ENCODE measurements at regions not wholly inside any gene's neighbourhood (a gene's known extent, or its start where the extent isn't known, plus 50 kb on each side); places are given as distances from the start of the nearest gene placed in this dataset.

DNA sequence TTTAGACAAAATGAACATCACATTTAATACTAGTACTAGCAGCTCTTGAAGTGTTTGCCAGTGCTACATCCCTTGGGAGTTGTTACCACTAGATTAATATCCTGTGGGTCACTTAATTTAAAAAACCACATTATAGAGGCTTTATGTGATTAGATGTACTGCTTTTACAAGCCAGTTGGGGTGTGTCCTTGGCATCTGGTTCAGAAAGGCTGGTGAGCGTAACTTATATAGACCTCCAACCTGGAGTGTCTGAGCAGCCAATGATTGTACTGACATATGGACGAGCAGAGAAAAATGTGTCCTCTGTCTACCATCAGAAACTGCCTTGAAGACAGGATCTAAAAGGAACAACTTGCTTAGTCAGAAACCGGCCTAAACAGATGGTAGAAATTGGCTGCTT lies 306.2 kb upstream of the ATP11B start:
- Mint-ChIP-seq H3K9me3 (no peaks in the 10 kb centered on the region), H3K4me3 (no peak overlapping the region), H3K4me1 (no peaks in the 10 kb centered on the region), H3K27me3 (peaks cover 0 to 3% of the 10 kb centered on the region in 2 donors), H3K36me3 (no peaks in the 10 kb centered on the region), H3K27ac (no peak overlapping the region)
- no peak overlapping the region for H3K27ac ChIP-seq (ENCODE audit: low read length)
- WGBS (ENCODE audit: insufficient coverage), result 81% methylated on average over 2 of the region's 3 CpGs
- ATAC-seq (replicated peaks in 1 of 4), result no peak
- H3K9me3 ChIP-seq, result no peaks in the 10 kb centered on the region
- CTCF ChIA-PET, result no interaction called here
- H3K4me1 ChIP-seq (ENCODE audit: control insufficient read depth in 1 of 2, extremely low read depth in 1 of 2, insufficient read depth in 2 of 2, low read length in 2 of 2), result no peaks in the 10 kb centered on the region
- no peaks in the 10 kb centered on the region for H3K36me3 ChIP-seq (ENCODE audit: control insufficient read depth in 2 of 2, extremely low read depth in 1 of 2, insufficient read depth in 1 of 2, low read length in 1 of 2)
- no peak for DNase-seq
- POLR2A ChIA-PET, result no interaction called here
- H3K4me3 ChIP-seq (ENCODE audit: control insufficient read depth in 1 of 2, extremely low read depth in 1 of 2, low read length in 1 of 2), result no peak overlapping the region
- no peaks in the 10 kb centered on the region for H3K27me3 ChIP-seq (replicated peaks in 1 of 2; ENCODE audit: control insufficient read depth in 2 of 2, extremely low read depth in 1 of 2, insufficient read depth in 2 of 2, low read length in 1 of 2)

DNA sequence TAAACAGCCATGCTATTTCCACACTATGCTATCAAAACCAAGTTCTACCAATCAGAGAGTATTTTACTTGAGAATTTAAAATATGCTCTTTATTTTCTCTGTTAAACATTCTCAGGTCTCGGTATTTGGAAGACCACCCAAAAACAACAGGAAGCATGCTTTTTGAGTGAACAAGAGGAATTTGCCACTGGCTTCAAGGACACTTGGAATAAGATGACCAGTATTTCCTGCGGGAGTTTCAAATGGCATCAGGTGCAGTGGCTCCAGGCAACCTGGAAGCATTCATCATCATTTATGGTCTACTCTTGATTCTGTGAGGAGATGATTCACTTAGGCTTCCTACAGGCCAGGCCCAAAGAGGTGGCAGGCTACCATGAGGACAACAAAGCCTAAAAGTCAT lies 305.7 kb upstream of the ATP11B start:
- Histone ChIP-seq H3K4me3 (ENCODE audit: control insufficient read depth in 1 of 2, extremely low read depth in 1 of 2, low read length in 1 of 2) (no peak overlapping the region), H3K9me3 (no peaks in the 10 kb centered on the region), H3K4me1 (ENCODE audit: control insufficient read depth in 1 of 2, extremely low read depth in 1 of 2, insufficient read depth in 2 of 2, low read length in 2 of 2) (no peaks in the 10 kb centered on the region), H3K27me3 (replicated peaks in 1 of 2; ENCODE audit: control insufficient read depth in 2 of 2, extremely low read depth in 1 of 2, insufficient read depth in 2 of 2, low read length in 1 of 2) (no peaks in the 10 kb centered on the region), H3K27ac (ENCODE audit: low read length) (no peak overlapping the region), H3K36me3 (ENCODE audit: control insufficient read depth in 2 of 2, extremely low read depth in 1 of 2, insufficient read depth in 1 of 2, low read length in 1 of 2) (no peaks in the 10 kb centered on the region)
- Mint-ChIP-seq H3K27me3 (peaks cover 0 to 3% of the 10 kb centered on the region in 2 donors), H3K4me3 (no peak overlapping the region), H3K4me1 (no peaks in the 10 kb centered on the region), H3K36me3 (no peaks in the 10 kb centered on the region), H3K27ac (no peak overlapping the region), H3K9me3 (no peaks in the 10 kb centered on the region)
- ATAC-seq (replicated peaks in 1 of 4) (no peak), DNase-seq (no peak)
- POLR2A ChIA-PET, result no interaction called here
- CTCF ChIA-PET, result no interaction called here
- WGBS (ENCODE audit: insufficient coverage), result no CpG with 5 or more reads among the region's 2 CpGs

DNA sequence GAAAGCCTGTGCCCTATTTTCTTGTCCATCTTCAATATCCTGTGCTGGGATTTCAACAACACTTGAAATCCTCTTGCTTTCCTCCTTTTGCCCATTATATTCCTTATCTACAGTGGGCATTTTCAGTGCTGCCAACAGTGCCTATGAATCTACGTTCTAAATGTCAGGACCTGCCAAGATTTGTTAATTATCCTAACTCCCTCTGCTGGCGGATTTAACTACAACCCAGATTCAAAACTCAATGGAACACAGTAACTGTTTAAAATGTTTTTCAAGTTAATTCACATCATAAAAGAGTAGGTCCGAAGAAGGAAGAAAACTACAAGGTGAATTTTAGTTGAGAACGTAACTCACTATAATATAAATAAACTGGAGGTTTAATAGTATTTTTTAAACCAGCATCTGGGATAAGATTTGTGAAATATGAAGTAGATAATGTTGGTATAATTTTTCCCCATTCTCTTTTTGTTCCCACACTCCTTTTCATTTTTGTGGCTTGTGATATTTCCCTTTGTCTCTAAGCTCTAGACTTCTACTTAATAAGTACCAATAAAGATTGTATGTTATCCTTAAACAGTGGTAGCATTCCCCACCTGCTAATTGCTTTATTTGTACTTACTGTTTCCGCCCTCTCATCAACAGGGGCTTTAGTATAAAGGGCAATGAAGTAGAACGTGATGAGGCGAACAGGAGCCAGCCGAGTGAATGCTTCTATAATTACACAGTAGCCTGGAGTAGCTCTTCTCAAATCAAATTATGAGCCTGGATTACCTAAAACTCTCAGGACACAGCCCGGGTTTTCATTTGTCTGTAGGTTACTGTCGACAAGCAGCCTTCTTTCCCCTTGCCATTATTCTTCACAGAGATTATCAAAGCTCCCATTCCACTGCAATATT lies 302.5 kb upstream of the ATP11B start:
- H3K27me3 ChIP-seq (replicated peaks in 1 of 2; ENCODE audit: control insufficient read depth in 2 of 2, extremely low read depth in 1 of 2, insufficient read depth in 2 of 2, low read length in 1 of 2), result no peaks in the 10 kb centered on the region
- ATAC-seq (replicated peaks in 1 of 4) (no peak), DNase-seq (no peak)
- ChIA-PET CTCF (no interaction called here), POLR2A (interaction anchor here in 1 of 2 donors (0.6 kb wide), 1 partner anchor 17 kb away, joined by 16 read pairs; no protein-coding TSS in a partner anchor)
- no peaks in the 10 kb centered on the region for H3K9me3 Mint-ChIP-seq
- no peak overlapping the region for H3K27ac ChIP-seq (ENCODE audit: low read length)
- no peaks in the 10 kb centered on the region for H3K4me1 Mint-ChIP-seq
- H3K4me3 Mint-ChIP-seq, result no peak overlapping the region
- no peaks in the 10 kb centered on the region for H3K36me3 ChIP-seq (ENCODE audit: control insufficient read depth in 2 of 2, extremely low read depth in 1 of 2, insufficient read depth in 1 of 2, low read length in 1 of 2)
- H3K36me3 Mint-ChIP-seq, result no peaks in the 10 kb centered on the region
- H3K27ac Mint-ChIP-seq, result no peak overlapping the region
- H3K9me3 ChIP-seq, result no peaks in the 10 kb centered on the region
- WGBS (ENCODE audit: insufficient coverage), result 50% methylated on average over 2 of the region's 10 CpGs
- H3K4me3 ChIP-seq (ENCODE audit: control insufficient read depth in 1 of 2, extremely low read depth in 1 of 2, low read length in 1 of 2), result no peak overlapping the region
- H3K4me1 ChIP-seq (ENCODE audit: control insufficient read depth in 1 of 2, extremely low read depth in 1 of 2, insufficient read depth in 2 of 2, low read length in 2 of 2), result no peaks in the 10 kb centered on the region
- H3K27me3 Mint-ChIP-seq, result no peaks in the 10 kb centered on the region

DNA sequence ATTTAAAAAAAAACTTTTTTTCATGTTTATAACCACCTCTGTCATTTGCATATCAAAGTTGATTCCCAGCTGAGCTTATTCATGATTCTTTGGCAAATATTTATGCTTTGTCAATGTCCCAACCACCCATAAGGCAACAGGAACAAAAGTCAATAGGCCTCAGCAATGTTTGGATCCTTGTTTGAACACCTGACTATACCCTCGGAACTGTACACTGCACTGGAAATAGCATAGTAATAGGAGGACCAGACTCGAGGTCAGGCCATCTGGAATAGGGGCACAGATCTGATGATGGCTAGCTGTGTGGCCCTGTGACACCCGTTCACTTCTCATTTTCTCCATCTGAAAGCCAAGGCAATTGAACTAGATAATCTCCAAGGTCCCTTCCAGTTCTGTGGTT lies 301.7 kb upstream of the ATP11B start:
- Histone ChIP-seq H3K4me1 (ENCODE audit: control insufficient read depth in 1 of 2, extremely low read depth in 1 of 2, insufficient read depth in 2 of 2, low read length in 2 of 2) (no peaks in the 10 kb centered on the region), H3K4me3 (ENCODE audit: control insufficient read depth in 1 of 2, extremely low read depth in 1 of 2, low read length in 1 of 2) (no peak overlapping the region), H3K9me3 (no peaks in the 10 kb centered on the region), H3K27ac (ENCODE audit: low read length) (no peak overlapping the region), H3K27me3 (replicated peaks in 1 of 2; ENCODE audit: control insufficient read depth in 2 of 2, extremely low read depth in 1 of 2, insufficient read depth in 2 of 2, low read length in 1 of 2) (no peaks in the 10 kb centered on the region), H3K36me3 (ENCODE audit: control insufficient read depth in 2 of 2, extremely low read depth in 1 of 2, insufficient read depth in 1 of 2, low read length in 1 of 2) (no peaks in the 10 kb centered on the region)
- Mint-ChIP-seq H3K4me1 (no peaks in the 10 kb centered on the region), H3K4me3 (no peak overlapping the region), H3K36me3 (no peaks in the 10 kb centered on the region), H3K9me3 (no peaks in the 10 kb centered on the region), H3K27me3 (no peaks in the 10 kb centered on the region), H3K27ac (no peak overlapping the region)
- DNase-seq (no peak), ATAC-seq (replicated peaks in 1 of 4) (no peak)
- 72% methylated on average over 2 of the region's 3 CpGs for WGBS (ENCODE audit: insufficient coverage)
- POLR2A ChIA-PET, result interaction anchor here in 1 of 2 donors (0.6 kb wide), 2 partner anchors 18 to 1617 kb away, joined by 8 to 16 read pairs; no protein-coding TSS in a partner anchor
- CTCF ChIA-PET, result no interaction called here

DNA sequence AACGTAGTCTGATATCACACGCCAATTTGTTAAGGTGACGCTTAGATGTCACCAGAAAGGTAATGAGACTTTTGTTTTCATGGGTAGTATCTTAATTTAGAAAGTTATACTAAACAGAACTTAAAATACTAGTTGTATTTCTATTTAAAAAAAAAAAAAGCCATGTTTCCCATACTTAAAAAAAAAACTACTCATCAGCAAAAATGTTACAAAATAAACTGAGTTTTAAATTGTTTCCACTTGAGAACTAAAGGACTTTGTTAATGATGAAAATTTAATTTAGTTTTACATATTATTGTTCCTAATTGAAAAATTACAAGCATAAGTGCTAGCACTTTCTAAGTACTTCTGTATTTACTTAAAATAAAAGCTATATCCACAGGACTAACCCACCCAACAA lies 300.8 kb upstream of the ATP11B start:
- Mint-ChIP-seq H3K4me3 (no peak overlapping the region), H3K27me3 (no peaks in the 10 kb centered on the region), H3K4me1 (no peaks in the 10 kb centered on the region), H3K36me3 (no peaks in the 10 kb centered on the region), H3K27ac (no peak overlapping the region), H3K9me3 (no peaks in the 10 kb centered on the region)
- H3K36me3 ChIP-seq (ENCODE audit: control insufficient read depth in 2 of 2, extremely low read depth in 1 of 2, insufficient read depth in 1 of 2, low read length in 1 of 2), result no peaks in the 10 kb centered on the region
- H3K4me3 ChIP-seq (ENCODE audit: control insufficient read depth in 1 of 2, extremely low read depth in 1 of 2, low read length in 1 of 2), result no peak overlapping the region
- H3K9me3 ChIP-seq, result no peaks in the 10 kb centered on the region
- no peak for ATAC-seq (replicated peaks in 1 of 4)
- CTCF ChIA-PET, result no interaction called here
- no CpG with 5 or more reads among the region's 3 CpGs for WGBS (ENCODE audit: insufficient coverage)
- no peak for DNase-seq
- H3K4me1 ChIP-seq (ENCODE audit: control insufficient read depth in 1 of 2, extremely low read depth in 1 of 2, insufficient read depth in 2 of 2, low read length in 2 of 2), result no peaks in the 10 kb centered on the region
- H3K27me3 ChIP-seq (replicated peaks in 1 of 2; ENCODE audit: control insufficient read depth in 2 of 2, extremely low read depth in 1 of 2, insufficient read depth in 2 of 2, low read length in 1 of 2), result no peaks in the 10 kb centered on the region
- POLR2A ChIA-PET, result no interaction called here
- no peak overlapping the region for H3K27ac ChIP-seq (ENCODE audit: low read length)

DNA sequence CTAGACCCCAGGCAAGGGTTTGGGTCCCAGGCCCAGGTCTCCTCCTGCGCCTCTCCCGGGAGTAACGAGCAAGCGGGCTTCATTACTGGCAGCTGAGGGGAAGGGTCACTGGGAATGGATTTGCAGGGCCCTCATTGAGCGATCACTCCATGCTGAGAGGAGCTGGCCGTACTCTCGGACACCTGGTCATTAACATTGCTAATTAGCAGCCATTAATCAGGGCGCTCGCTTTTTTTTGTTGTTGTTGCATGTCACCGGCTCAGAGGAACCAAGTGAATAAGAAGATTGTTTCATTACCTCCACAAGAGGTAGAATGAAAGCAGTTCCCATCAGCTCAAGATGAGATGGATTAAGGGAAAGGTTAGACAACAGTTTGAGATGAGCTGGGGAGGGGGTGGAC lies 293.0 kb upstream of the ATP11B start:
- Mint-ChIP-seq H3K4me1 (no peaks in the 10 kb centered on the region), H3K27me3 (peaks cover 0 to under 1% of the 10 kb centered on the region in 2 donors), H3K27ac (no peak overlapping the region), H3K36me3 (no peaks in the 10 kb centered on the region), H3K4me3 (no peak overlapping the region), H3K9me3 (no peaks in the 10 kb centered on the region)
- peaks cover 0 to under 1% of the 10 kb centered on the region in 2 experiments for H3K27me3 ChIP-seq (replicated peaks in 1 of 2; ENCODE audit: control insufficient read depth in 2 of 2, extremely low read depth in 1 of 2, insufficient read depth in 2 of 2, low read length in 1 of 2)
- H3K36me3 ChIP-seq (ENCODE audit: control insufficient read depth in 2 of 2, extremely low read depth in 1 of 2, insufficient read depth in 1 of 2, low read length in 1 of 2), result no peaks in the 10 kb centered on the region
- no peak overlapping the region for H3K4me3 ChIP-seq (ENCODE audit: control insufficient read depth in 1 of 2, extremely low read depth in 1 of 2, low read length in 1 of 2)
- no peaks in the 10 kb centered on the region for H3K9me3 ChIP-seq
- WGBS (ENCODE audit: insufficient coverage), result 93% methylated on average over 7 of the region's 10 CpGs
- DNase-seq (no peak), ATAC-seq (replicated peaks in 1 of 4) (no peak)
- H3K27ac ChIP-seq (ENCODE audit: low read length), result no peak overlapping the region
- ChIA-PET CTCF (no interaction called here), POLR2A (no interaction called here)
- H3K4me1 ChIP-seq (ENCODE audit: control insufficient read depth in 1 of 2, extremely low read depth in 1 of 2, insufficient read depth in 2 of 2, low read length in 2 of 2), result no peaks in the 10 kb centered on the region
